SU-DHL-6 (cell line): ENCODE measurements at regions not wholly inside any gene's neighbourhood (a gene's known extent, or its start where the extent isn't known, plus 50 kb on each side); places are given as distances from the start of the nearest gene placed in this dataset.

Experiments
- EZH2phosphoT487 ChIP-seq: fragments of 200-600 bp; sonication (generic), shearing (Covaris generic); conservative IDR thresholded peaks from 2 replicates; pipeline ENCODE4 v1.6.1; 2018; ENCODE audit warnings: mild to moderate bottlenecking, antibody characterized with exemption, low read length, moderate library complexity, mixed read lengths
- TF ChIP-seq, protein P1 (sequence below): fragments of 200-600 bp; sonication (generic); IDR thresholded peaks from one replicate; pipeline ENCODE4 v1.5.1; 2017; ENCODE audit warnings: antibody characterized with exemption, mild to moderate bottlenecking, low read length, moderate library complexity; ENCODE audit not compliant: insufficient read depth, poor library complexity, severe bottlenecking

DNA sequence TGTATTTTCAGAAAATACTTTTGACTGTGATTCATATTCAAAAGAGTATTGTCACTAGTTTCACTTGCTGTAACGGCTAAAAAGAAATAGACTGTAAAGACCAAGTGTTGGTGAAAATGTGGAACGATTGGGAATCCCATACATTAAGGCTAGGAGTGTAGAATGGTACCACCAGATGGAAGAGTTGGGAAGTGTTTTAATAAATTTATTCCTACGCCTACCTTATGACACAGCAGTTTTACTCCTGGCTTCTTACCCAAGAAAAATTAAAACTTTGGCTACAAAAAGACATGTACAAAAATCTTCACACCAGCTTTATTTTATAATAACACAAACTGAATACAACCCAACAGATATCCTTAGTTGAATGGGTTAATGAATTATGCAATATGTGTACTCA is 256.2 kb downstream of the TAF11L14 start:
- TF ChIP-seq, protein P1, sequence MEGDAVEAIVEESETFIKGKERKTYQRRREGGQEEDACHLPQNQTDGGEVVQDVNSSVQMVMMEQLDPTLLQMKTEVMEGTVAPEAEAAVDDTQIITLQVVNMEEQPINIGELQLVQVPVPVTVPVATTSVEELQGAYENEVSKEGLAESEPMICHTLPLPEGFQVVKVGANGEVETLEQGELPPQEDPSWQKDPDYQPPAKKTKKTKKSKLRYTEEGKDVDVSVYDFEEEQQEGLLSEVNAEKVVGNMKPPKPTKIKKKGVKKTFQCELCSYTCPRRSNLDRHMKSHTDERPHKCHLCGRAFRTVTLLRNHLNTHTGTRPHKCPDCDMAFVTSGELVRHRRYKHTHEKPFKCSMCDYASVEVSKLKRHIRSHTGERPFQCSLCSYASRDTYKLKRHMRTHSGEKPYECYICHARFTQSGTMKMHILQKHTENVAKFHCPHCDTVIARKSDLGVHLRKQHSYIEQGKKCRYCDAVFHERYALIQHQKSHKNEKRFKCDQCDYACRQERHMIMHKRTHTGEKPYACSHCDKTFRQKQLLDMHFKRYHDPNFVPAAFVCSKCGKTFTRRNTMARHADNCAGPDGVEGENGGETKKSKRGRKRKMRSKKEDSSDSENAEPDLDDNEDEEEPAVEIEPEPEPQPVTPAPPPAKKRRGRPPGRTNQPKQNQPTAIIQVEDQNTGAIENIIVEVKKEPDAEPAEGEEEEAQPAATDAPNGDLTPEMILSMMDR: no peak
- TF ChIP-seq EZH2phosphoT487: no peak
